ENCODE measurements at regions not wholly inside any gene's neighbourhood (a gene's known extent, or its start where the extent isn't known, plus 50 kb on each side); places are given as distances from the start of the nearest gene placed in this dataset.

- TF ChIP-seq CTCF (IDR thresholded peaks at IDR 0.05; ENCODE audit: low read depth, low read length) (no peak), EZH2phosphoT487 (IDR thresholded peaks at IDR 0.05; ENCODE audit: low read depth) (no peak)
These were observed 62.0 kb downstream of the IGF2 start for GRCh38 chr11:2077061-2077802.

Measured in OCI-LY3 (cell line).